Trophoblast cell (in vitro differentiated cells and primary cell): ENCODE measurements at regions not wholly inside any gene's neighbourhood (a gene's known extent, or its start where the extent isn't known, plus 50 kb on each side); places are given as distances from the start of the nearest gene placed in this dataset.

Experiments used
- DNase-seq, 2 donors: peaks; one replicate each; pipeline ENCODE4 v3.0.0-alpha.2; 2016
- H2AFZ ChIP-seq: 2 replicates; pipeline ENCODE4 v1.6.1; 2013; ENCODE audit warnings: low read length, moderate library complexity, mild to moderate bottlenecking; ENCODE audit not compliant: insufficient read depth, poor library complexity
- H2AK5ac ChIP-seq: 2 replicates; pipeline ENCODE4 v1.6.1; 2013; ENCODE audit warnings: mild to moderate bottlenecking, low read length
- H2BK120ac ChIP-seq: 2 replicates; pipeline ENCODE4 v1.6.1; 2013; ENCODE audit warnings: low read length, mild to moderate bottlenecking, moderate library complexity; ENCODE audit not compliant: insufficient read depth, poor library complexity
- H2BK12ac ChIP-seq: 2 replicates; pipeline ENCODE4 v1.6.1; 2013; ENCODE audit warnings: mild to moderate bottlenecking, low read length, moderate library complexity
- H2BK5ac ChIP-seq: 2 replicates; pipeline ENCODE4 v1.6.1; 2013; ENCODE audit warnings: low read length, low read depth, moderate library complexity, mild to moderate bottlenecking; ENCODE audit not compliant: poor library complexity
- H3K14ac ChIP-seq: 2 replicates; pipeline ENCODE4 v1.6.1; 2013; ENCODE audit warnings: mild to moderate bottlenecking, low read length
- H3K18ac ChIP-seq: 2 replicates; pipeline ENCODE4 v1.6.1; 2013; ENCODE audit warnings: mild to moderate bottlenecking, low read length
- H3K23ac ChIP-seq: 2 replicates; pipeline ENCODE4 v1.6.1; 2013; ENCODE audit warnings: low read length
- H3K27ac ChIP-seq: 2 replicates; pipeline ENCODE4 v1.5.1; 2013; ENCODE audit warnings: low read depth, mild to moderate bottlenecking, inconsistent platforms, low read length, moderate library complexity
- H3K27me3 ChIP-seq: 2 replicates; pipeline ENCODE4 v1.6.1; 2013; ENCODE audit warnings: inconsistent platforms, mild to moderate bottlenecking, low read length, moderate library complexity; ENCODE audit not compliant: insufficient read depth
- H3K36me3 ChIP-seq, 2 experiments: 1 replicate in 1 of 2; 2 replicates in 1 of 2; pipeline ENCODE4 v1.6.1; 2013; ENCODE audit warnings: low read length in 2 of 2, mild to moderate bottlenecking in 2 of 2, moderate library complexity in 1 of 2; ENCODE audit not compliant: insufficient read depth in 2 of 2, control insufficient read depth in 1 of 2
- H3K4ac ChIP-seq: 2 replicates; pipeline ENCODE4 v1.6.1; 2013; ENCODE audit warnings: low read depth, mild to moderate bottlenecking, low read length, moderate library complexity
- H3K4me1 ChIP-seq, 2 experiments: 1 replicate in 1 of 2; 2 replicates in 1 of 2; pipeline ENCODE4 v1.6.1; 2013; ENCODE audit warnings: low read length in 2 of 2, mild to moderate bottlenecking in 2 of 2, moderate library complexity in 1 of 2; ENCODE audit not compliant: insufficient read depth in 2 of 2, control insufficient read depth in 1 of 2
- H3K4me2 ChIP-seq: 2 replicates; pipeline ENCODE4 v1.6.1; 2013; ENCODE audit warnings: inconsistent platforms, mild to moderate bottlenecking, low read length, moderate library complexity
- H3K4me3 ChIP-seq: 2 replicates; pipeline ENCODE4 v1.5.1; 2013; ENCODE audit warnings: mild to moderate bottlenecking, low read depth, low read length, inconsistent platforms
- H3K79me1 ChIP-seq: one replicate; pipeline ENCODE4 v1.6.1; 2013; ENCODE audit warnings: low read length
- H3K79me2 ChIP-seq: 2 replicates; pipeline ENCODE4 v1.6.1; 2013; ENCODE audit warnings: low read length, mild to moderate bottlenecking; ENCODE audit not compliant: control insufficient read depth, insufficient read depth, poor library complexity
- H3K9ac ChIP-seq: 2 replicates; pipeline ENCODE4 v1.6.1; 2013; ENCODE audit warnings: mild to moderate bottlenecking, low read length
- H3K9me3 ChIP-seq: 2 replicates; pipeline ENCODE4 v1.6.1; 2013; ENCODE audit warnings: low read depth, mild to moderate bottlenecking, control low read depth, inconsistent platforms, low read length; ENCODE audit not compliant: insufficient read depth
- H4K12ac ChIP-seq: 2 replicates; pipeline ENCODE4 v1.6.1; 2013; ENCODE audit warnings: low read depth, mild to moderate bottlenecking, low read length, moderate library complexity
- H4K8ac ChIP-seq: 2 replicates; pipeline ENCODE4 v1.6.1; 2013; ENCODE audit warnings: low read depth, mild to moderate bottlenecking, low read length, moderate library complexity
- H4K91ac ChIP-seq: one replicate; pipeline ENCODE4 v1.6.1; 2013; ENCODE audit warnings: low read depth, mild to moderate bottlenecking, low read length, moderate library complexity
- WGBS: extraction: QIAGEN DNeasy Blood & Tissue Kit; methylation state at CpG from one replicate; pipeline ENCODE4 v1.1.7; 2013; ENCODE audit warnings: missing lambda C conversion rate; ENCODE audit not compliant: insufficient read length, insufficient coverage; ENCODE audit errors: extremely low coverage; 5-methylcytosine and 5-hydroxymethylcytosine counted together

DNA sequence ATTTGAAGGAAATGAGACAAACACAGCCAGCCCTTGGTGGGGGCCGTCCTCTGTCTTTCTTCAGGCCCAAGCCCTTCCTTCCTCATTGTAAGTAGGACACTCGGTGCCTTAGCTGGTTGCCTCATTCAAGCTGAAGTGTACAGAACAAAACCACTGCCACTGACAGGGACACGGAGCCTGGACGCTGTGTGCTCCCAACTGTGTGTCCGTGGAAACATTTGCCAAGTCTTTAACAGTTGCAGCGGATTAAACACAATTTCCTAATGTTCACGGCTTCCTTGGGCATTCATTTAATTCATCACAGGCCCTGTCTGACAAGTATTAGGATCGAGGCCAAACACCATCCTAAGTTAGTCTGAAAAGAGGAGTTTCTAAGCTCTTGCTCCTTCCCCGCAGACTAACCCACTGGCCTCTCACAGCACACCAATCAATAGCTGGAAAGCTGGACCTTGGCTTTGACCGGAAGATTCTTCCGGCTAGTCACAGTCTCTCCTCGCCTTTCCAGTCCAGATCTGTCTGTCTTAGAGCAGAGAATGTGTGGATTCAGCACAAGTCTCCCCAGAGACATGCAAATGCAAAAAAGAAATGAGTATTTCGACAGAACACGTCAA, 68.7 kb upstream of the ACSL3 start:
- no peaks in the 10 kb centered on the region for H3K27me3 ChIP-seq
- no peak overlapping the region for H4K8ac ChIP-seq
- no peak overlapping the region for H2AK5ac ChIP-seq
- peaks cover 15 to 24% of the 10 kb centered on the region in 2 experiments for H3K4me1 ChIP-seq
- H3K9ac ChIP-seq: no peak overlapping the region
- no peaks in the 10 kb centered on the region for H3K9me3 ChIP-seq
- H4K91ac ChIP-seq: no peak overlapping the region
- H2BK5ac ChIP-seq: no peak overlapping the region
- H4K12ac ChIP-seq: no peak overlapping the region
- no peak overlapping the region for H3K4ac ChIP-seq
- no peaks in the 10 kb centered on the region for H3K36me3 ChIP-seq
- H3K79me1 ChIP-seq: peaks cover 13% of the 10 kb centered on the region
- no peak for DNase-seq
- no peak overlapping the region for H3K27ac ChIP-seq
- no peaks in the 10 kb centered on the region for H3K79me2 ChIP-seq
- no CpG with 5 or more reads among the region's 14 CpGs for WGBS
- no peak overlapping the region for H2AFZ ChIP-seq
- H3K23ac ChIP-seq: no peak overlapping the region
- no peak overlapping the region for H2BK12ac ChIP-seq
- H3K14ac ChIP-seq: peak overlapping the region; percentile 4
- H3K4me2 ChIP-seq: no peak overlapping the region
- no peak overlapping the region for H3K18ac ChIP-seq
- H2BK120ac ChIP-seq: no peak overlapping the region
- no peak overlapping the region for H3K4me3 ChIP-seq

GRCh38 chr2:222794585-222795449, 66.0 kb upstream of the ACSL3 start:
- Histone ChIP-seq H3K23ac (no peak overlapping the region), H3K79me2 (no peaks in the 10 kb centered on the region), H2BK12ac (peak overlapping the region; percentile 58), H3K9me3 (no peaks in the 10 kb centered on the region), H2AK5ac (no peak overlapping the region), H3K18ac (no peak overlapping the region), H4K91ac (no peak overlapping the region), H4K12ac (no peak overlapping the region), H3K9ac (no peak overlapping the region), H3K27ac (no peak overlapping the region), H3K4me1 (peaks cover 6 to 14% of the 10 kb centered on the region in 2 experiments), H4K8ac (peak overlapping the region; percentile 49), H3K27me3 (no peaks in the 10 kb centered on the region), H3K4me3 (no peak overlapping the region), H2BK120ac (peak overlapping the region; percentile 26), H3K4ac (no peak overlapping the region), H3K36me3 (no peaks in the 10 kb centered on the region), H3K4me2 (no peak overlapping the region), H3K79me1 (peaks cover 7% of the 10 kb centered on the region), H2BK5ac (no peak overlapping the region), H3K14ac (no peak overlapping the region), H2AFZ (no peak overlapping the region)
- DNase-seq: no peak
- no CpG with 5 or more reads among the region's 10 CpGs for WGBS

DNA sequence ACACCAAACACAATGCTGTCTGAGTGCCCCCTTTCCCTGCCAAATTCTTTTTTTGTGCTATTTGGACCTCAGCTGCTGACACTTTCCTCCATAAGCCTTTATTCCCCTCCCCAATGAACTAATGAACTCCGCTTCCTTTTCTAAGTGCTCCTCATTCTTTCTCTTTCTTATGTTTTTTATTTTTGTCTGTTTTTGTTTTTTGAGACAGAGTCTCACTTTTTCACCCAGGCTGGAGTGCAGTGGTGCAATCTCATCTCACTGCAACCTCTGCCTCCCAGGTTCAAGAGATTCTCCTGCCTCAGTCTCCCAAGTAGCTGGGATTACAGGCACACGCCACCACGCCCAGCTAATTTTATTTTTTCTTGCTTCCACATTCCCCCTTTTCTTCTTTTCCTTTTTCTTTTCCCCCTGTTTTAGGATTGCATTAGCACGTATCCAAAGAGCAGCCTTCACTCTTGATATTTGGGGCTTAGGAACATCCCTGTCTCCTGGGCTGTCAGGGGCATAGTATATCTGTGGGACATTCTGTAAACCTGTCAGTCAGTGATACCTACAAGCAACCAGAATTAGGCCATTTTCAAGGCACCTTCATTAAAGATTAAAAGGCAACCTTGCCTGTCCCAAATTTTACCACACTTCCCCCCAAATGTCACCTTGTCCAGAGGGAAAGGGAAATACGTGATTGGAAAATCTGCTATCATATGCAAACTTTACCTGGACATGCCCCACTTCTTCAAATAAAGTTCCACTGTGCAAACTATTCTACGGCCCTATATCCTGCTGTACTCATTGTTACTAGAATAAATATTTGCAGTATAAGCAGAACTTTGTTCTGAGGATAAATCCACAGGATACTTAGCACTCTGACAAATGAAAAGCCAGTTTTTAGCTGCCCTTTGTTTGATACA, 65.1 kb upstream of the ACSL3 start:
- no peak overlapping the region for H3K18ac ChIP-seq
- no peaks in the 10 kb centered on the region for H3K36me3 ChIP-seq
- no peak overlapping the region for H2BK120ac ChIP-seq
- H3K14ac ChIP-seq: no peak overlapping the region
- H2AK5ac ChIP-seq: no peak overlapping the region
- H2BK12ac ChIP-seq: no peak overlapping the region
- H3K23ac ChIP-seq: no peak overlapping the region
- no CpG with 5 or more reads among the region's 6 CpGs for WGBS
- H3K79me1 ChIP-seq: peaks cover 7% of the 10 kb centered on the region
- no peak overlapping the region for H4K12ac ChIP-seq
- no peaks in the 10 kb centered on the region for H3K27me3 ChIP-seq
- H3K4me2 ChIP-seq: peak overlapping the region; percentile 24
- no peak overlapping the region for H3K9ac ChIP-seq
- H2AFZ ChIP-seq: no peak overlapping the region
- no peak for DNase-seq
- H3K4me3 ChIP-seq: no peak overlapping the region
- peaks cover 6 to 14% of the 10 kb centered on the region in 2 experiments for H3K4me1 ChIP-seq
- H3K27ac ChIP-seq: no peak overlapping the region
- H4K8ac ChIP-seq: no peak overlapping the region
- no peak overlapping the region for H4K91ac ChIP-seq
- H3K4ac ChIP-seq: no peak overlapping the region
- no peaks in the 10 kb centered on the region for H3K79me2 ChIP-seq
- no peaks in the 10 kb centered on the region for H3K9me3 ChIP-seq
- H2BK5ac ChIP-seq: no peak overlapping the region

GRCh38 chr2:222796413-222797103, 64.3 kb upstream of the ACSL3 start:
- no peak overlapping the region for H4K8ac ChIP-seq
- no peaks in the 10 kb centered on the region for H3K9me3 ChIP-seq
- no peaks in the 10 kb centered on the region for H3K36me3 ChIP-seq
- WGBS: no CpG with 5 or more reads among the region's 5 CpGs
- peak overlapping the region; percentile 52 for H2BK12ac ChIP-seq
- no peak for DNase-seq
- no peak overlapping the region for H3K4ac ChIP-seq
- no peak overlapping the region for H3K4me3 ChIP-seq
- H3K4me2 ChIP-seq: no peak overlapping the region
- peak overlapping the region; percentile 19 for H3K14ac ChIP-seq
- no peak overlapping the region for H3K23ac ChIP-seq
- peaks cover 6 to 14% of the 10 kb centered on the region in 2 experiments for H3K4me1 ChIP-seq
- H2AK5ac ChIP-seq: peak overlapping the region; percentile 77
- H4K91ac ChIP-seq: no peak overlapping the region
- no peak overlapping the region for H2BK5ac ChIP-seq
- H3K9ac ChIP-seq: no peak overlapping the region
- H4K12ac ChIP-seq: no peak overlapping the region
- H3K18ac ChIP-seq: no peak overlapping the region
- H2AFZ ChIP-seq: no peak overlapping the region
- H2BK120ac ChIP-seq: peak overlapping the region; percentile 24
- no peaks in the 10 kb centered on the region for H3K79me2 ChIP-seq
- H3K27me3 ChIP-seq: no peaks in the 10 kb centered on the region
- peaks cover 7% of the 10 kb centered on the region for H3K79me1 ChIP-seq
- H3K27ac ChIP-seq: no peak overlapping the region
